Activated CD8-positive, alpha-beta T cell treated with anti-CD3 and anti-CD28 coated beads for 36 hours (primary cell): ENCODE measurements at regions not wholly inside any gene's neighbourhood (a gene's known extent, or its start where the extent isn't known, plus 50 kb on each side); places are given as distances from the start of the nearest gene placed in this dataset.

Experiments
- ATAC-seq: fragments of 200-7000 bp; cut with Tn5 transposase; one replicate; pipeline ENCODE4 v1.10.0; 2021; ENCODE audit warnings: mild to moderate bottlenecking, moderate library complexity
- CTCF ChIA-PET: fragments of 350-600 bp; sonication (Branson Sonifier 250); formaldehyde crosslinking; loops from one replicate; lab custom pipeline; 2021; ENCODE audit warnings: antibody characterized with exemption; lab: Charles Lee
- POLR2A ChIA-PET: fragments of 350-600 bp; sonication (Branson Sonifier 250); formaldehyde crosslinking; loops from one replicate; lab custom pipeline; 2021; ENCODE audit warnings: antibody characterized with exemption; lab: Charles Lee
- DNase-seq: peaks from one replicate; pipeline ENCODE4 v3.0.0-alpha.2; 2020
- H3K27ac Mint-ChIP-seq: one replicate; pipeline ENCODE4 v1.8.0; 2021; ENCODE audit warnings: mild to moderate bottlenecking, mixed read lengths
- H3K27me3 Mint-ChIP-seq: one replicate; pipeline ENCODE4 v1.8.0; 2021; ENCODE audit warnings: mixed read lengths
- H3K36me3 Mint-ChIP-seq: one replicate; pipeline ENCODE4 v1.8.0; 2021; ENCODE audit warnings: low read depth, mixed read lengths
- H3K4me1 Mint-ChIP-seq: one replicate; pipeline ENCODE4 v1.8.0; 2021; ENCODE audit warnings: low read depth, mixed read lengths
- H3K4me3 Mint-ChIP-seq: one replicate; pipeline ENCODE4 v1.8.0; 2021; ENCODE audit warnings: mild to moderate bottlenecking, moderate library complexity, mixed read lengths
- H3K9me3 Mint-ChIP-seq: one replicate; pipeline ENCODE4 v1.8.0; 2021; ENCODE audit warnings: mixed read lengths
- intact Hi-C: fragments of 100-400 bp; cut with micrococcal nuclease; formaldehyde crosslinking; loops from one replicate; pipeline ENCODE4 v1.10.0; 2022
- TF ChIP-seq, protein P1 (sequence below): fragments of 200-600 bp; IDR thresholded peaks from one replicate; pipeline ENCODE4 v1.8.0; 2022; ENCODE audit warnings: antibody characterized with exemption, mild to moderate bottlenecking

DNA sequence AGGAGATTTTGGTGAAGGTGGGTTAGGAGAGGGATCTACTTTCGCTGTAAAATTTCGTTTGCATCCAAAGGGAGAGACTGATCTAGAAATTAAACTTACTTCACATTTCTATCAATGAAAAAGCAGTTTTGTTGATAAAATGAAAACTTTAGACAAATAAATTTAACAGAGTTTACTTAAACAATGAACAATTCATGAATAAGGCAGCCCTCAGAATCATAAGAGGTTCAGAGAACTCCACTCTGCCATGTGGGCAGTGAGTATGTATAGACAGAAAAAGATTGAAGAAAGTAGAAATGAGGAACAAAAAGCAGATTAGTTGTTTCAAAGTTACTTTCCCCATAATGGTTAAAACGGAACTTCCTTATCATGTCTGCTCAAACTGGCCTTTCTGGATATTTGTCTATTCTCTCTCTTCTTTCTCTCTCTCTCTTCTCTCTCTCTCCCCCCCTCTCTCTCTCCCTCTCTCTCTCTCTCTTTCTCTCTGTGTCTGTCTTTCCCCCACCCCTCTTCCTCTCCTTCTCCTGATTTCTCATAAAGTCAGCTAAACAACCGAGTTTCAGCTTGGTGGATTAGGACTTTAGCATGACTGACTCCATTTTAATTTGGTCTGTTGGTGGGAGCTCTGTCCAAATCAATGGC lies 248.9 kb downstream of the TJP1 start:
- intact Hi-C loops, result no loop called here
- ATAC-seq, result no peak
- H3K36me3 Mint-ChIP-seq, result no peaks in the 10 kb centered on the region
- ChIA-PET POLR2A (no interaction called here), CTCF (no interaction called here)
- TF ChIP-seq, protein P1, sequence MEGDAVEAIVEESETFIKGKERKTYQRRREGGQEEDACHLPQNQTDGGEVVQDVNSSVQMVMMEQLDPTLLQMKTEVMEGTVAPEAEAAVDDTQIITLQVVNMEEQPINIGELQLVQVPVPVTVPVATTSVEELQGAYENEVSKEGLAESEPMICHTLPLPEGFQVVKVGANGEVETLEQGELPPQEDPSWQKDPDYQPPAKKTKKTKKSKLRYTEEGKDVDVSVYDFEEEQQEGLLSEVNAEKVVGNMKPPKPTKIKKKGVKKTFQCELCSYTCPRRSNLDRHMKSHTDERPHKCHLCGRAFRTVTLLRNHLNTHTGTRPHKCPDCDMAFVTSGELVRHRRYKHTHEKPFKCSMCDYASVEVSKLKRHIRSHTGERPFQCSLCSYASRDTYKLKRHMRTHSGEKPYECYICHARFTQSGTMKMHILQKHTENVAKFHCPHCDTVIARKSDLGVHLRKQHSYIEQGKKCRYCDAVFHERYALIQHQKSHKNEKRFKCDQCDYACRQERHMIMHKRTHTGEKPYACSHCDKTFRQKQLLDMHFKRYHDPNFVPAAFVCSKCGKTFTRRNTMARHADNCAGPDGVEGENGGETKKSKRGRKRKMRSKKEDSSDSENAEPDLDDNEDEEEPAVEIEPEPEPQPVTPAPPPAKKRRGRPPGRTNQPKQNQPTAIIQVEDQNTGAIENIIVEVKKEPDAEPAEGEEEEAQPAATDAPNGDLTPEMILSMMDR, result no peak
- no peak for DNase-seq
- H3K4me1 Mint-ChIP-seq, result no peaks in the 10 kb centered on the region
- no peaks in the 10 kb centered on the region for H3K9me3 Mint-ChIP-seq
- H3K27ac Mint-ChIP-seq, result no peak overlapping the region
- peaks cover 43% of the 10 kb centered on the region for H3K27me3 Mint-ChIP-seq
- no peak overlapping the region for H3K4me3 Mint-ChIP-seq

DNA sequence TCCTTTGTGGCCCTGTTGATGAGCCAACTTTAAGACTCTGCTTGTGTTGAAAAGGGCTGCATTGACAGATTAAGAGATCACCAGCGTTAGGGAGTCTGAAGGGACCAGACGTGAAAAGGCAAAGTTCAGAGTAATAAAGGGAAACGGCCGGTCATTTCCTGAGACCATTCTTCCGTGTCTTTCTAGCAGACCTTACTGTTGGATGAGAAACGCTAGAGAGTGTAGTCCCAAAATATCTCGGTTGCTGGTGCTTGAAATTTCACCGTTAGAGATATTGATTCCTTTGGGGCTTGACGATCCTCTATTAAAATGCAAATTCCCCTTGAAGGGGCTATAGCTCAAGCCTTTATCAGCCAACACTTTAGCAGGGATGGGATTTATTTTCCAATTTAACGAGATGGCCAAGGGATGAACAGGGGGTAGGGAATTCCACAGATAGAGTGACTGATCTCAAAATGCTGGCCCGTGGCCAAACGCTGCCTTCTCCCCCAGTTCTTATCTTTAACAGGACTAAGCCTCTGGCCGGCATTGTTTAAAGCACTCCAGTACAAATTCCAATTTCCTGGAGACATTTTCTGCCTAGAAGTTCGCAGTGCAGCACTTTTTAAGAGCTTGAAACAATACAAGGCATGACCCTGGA lies 250.4 kb downstream of the TJP1 start:
- ATAC-seq, result no peak
- ChIA-PET POLR2A (no interaction called here), CTCF (no interaction called here)
- H3K4me3 Mint-ChIP-seq, result no peak overlapping the region
- H3K27me3 Mint-ChIP-seq, result peaks cover 52% of the 10 kb centered on the region
- TF ChIP-seq, protein P1, result no peak
- no peaks in the 10 kb centered on the region for H3K4me1 Mint-ChIP-seq
- H3K27ac Mint-ChIP-seq, result no peak overlapping the region
- H3K9me3 Mint-ChIP-seq, result no peaks in the 10 kb centered on the region
- no peak for DNase-seq
- H3K36me3 Mint-ChIP-seq, result no peaks in the 10 kb centered on the region
- intact Hi-C loops, result no loop called here

DNA sequence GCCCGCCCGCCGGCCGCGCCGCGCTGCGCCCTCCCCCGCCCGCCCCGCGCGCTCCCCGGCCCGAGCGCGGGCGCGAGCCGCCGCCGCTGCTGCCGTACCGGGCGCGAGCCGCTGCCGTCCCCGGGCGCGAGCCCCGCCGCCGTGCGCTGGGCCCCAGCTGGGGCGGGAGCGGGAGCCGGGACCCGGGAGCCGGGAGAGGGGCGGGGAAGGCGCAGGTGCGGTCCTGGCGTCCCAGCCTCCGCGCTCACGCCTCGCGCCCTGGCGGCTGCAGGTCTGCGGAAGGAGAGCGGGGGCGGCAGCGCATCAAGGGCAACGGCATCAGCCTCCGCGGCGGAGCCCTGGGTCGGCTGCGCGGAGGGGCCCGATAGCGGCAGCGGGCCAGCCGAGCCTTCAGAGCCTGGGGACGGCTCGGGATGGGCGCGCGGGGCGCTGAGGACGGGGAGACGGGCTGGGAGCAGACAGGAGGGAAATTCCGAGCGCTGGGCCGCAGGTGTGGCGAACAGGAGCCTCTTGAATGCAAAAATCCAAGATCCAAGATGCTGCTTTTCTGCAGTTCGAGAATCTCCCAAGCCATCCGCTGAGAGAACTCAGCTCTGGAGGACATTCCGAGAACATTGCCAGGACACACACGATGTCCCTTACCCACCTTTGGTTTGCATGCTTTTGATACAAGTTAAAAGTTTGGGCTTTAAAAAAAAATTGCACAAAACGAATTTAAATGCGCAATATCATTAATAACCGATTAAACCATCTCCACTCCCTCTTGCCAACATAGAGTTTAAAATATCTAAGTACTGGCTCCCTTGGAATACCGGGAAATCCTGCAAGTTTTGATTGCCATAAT lies 251.1 kb downstream of the TJP1 start:
- no peak for ATAC-seq
- Mint-ChIP-seq H3K9me3 (no peaks in the 10 kb centered on the region), H3K36me3 (no peaks in the 10 kb centered on the region), H3K27ac (no peak overlapping the region), H3K4me1 (no peaks in the 10 kb centered on the region), H3K27me3 (peaks cover 51% of the 10 kb centered on the region), H3K4me3 (no peak overlapping the region)
- DNase-seq, result peak; percentile 36
- intact Hi-C loops, result no loop called here
- TF ChIP-seq, protein P1, result no peak
- POLR2A ChIA-PET, result no interaction called here
- CTCF ChIA-PET, result no interaction called here

DNA sequence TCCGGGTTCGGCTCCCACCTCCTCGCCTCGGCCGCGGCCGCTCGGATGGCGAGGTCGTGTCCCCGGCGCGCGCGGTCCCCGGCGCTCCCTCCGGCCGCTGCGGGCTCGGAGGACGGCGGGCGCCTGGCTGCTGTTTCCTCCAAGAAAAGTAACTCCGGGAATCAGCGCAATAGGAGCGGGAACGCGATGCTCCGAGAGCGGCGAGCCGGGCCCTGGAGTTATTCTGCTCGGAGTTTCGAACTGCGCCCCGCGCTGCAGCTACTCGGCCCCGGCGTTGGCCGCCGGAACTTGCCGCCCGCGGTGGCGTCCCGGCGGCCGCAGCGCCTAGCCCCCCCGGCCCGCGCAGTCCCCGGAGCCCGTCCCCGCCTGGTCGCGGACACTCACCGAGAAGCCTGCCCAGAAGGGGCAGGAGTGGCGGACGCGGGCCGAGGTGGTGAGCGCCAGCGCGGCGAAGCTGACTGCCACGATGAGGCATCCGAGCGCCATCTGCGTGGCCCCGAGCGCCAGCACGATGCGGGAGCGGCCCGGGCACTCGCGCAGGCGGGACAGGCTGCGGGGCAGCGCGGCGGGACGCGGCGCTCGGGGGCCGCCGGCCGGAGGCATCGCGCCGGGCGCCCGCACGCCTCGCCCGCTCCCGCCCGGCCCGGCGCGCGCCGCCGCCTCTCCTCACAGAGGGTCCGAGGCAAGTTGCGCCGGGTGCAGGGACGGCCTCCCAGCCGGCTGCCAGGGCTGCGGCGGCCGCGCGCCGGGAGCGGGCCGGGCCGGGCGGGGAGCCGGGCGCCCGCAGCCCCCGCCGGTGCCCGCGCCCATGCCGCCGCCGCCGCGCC lies 251.9 kb downstream of the TJP1 start:
- no peaks in the 10 kb centered on the region for H3K36me3 Mint-ChIP-seq
- POLR2A ChIA-PET, result no interaction called here
- TF ChIP-seq, protein P1, result no peak
- intact Hi-C loops, result no loop called here
- ATAC-seq, result no peak
- no peaks in the 10 kb centered on the region for H3K4me1 Mint-ChIP-seq
- no peak for DNase-seq
- peaks cover 49% of the 10 kb centered on the region for H3K27me3 Mint-ChIP-seq
- H3K4me3 Mint-ChIP-seq, result no peak overlapping the region
- no peak overlapping the region for H3K27ac Mint-ChIP-seq
- H3K9me3 Mint-ChIP-seq, result no peaks in the 10 kb centered on the region
- CTCF ChIA-PET, result no interaction called here
